GM12872 (cell line): ENCODE measurements at regions not wholly inside any gene's neighbourhood (a gene's known extent, or its start where the extent isn't known, plus 50 kb on each side); places are given as distances from the start of the nearest gene placed in this dataset.

Experiments
- TF ChIP-seq, protein P1 (sequence below): IDR thresholded peaks from 3 replicates; pipeline ENCODE4 v1.5.1; 2011; ENCODE audit warnings: low read depth, mild to moderate bottlenecking, low read length, moderate library complexity; ENCODE audit not compliant: insufficient read depth

DNA sequence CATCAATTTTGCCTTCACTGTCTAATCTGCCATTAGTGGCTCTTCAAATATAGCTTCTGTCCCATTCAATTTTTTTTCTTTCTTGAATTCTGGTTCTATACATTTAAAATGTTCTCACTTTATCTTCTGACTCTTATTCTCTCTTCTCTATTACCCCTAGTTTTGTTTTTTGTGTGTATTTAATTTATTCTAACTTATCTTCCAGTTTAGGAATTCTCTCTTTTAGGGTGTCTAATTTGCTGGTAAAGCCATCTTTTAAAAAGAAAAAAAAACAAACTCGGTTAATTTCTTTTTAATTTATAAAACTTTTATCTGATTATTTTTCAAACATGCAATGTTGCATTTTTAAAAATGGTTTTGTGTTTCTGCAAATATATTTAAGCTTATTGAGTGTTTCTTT lies 80.3 kb upstream of the OXGR1 start:
- TF ChIP-seq, protein P1, sequence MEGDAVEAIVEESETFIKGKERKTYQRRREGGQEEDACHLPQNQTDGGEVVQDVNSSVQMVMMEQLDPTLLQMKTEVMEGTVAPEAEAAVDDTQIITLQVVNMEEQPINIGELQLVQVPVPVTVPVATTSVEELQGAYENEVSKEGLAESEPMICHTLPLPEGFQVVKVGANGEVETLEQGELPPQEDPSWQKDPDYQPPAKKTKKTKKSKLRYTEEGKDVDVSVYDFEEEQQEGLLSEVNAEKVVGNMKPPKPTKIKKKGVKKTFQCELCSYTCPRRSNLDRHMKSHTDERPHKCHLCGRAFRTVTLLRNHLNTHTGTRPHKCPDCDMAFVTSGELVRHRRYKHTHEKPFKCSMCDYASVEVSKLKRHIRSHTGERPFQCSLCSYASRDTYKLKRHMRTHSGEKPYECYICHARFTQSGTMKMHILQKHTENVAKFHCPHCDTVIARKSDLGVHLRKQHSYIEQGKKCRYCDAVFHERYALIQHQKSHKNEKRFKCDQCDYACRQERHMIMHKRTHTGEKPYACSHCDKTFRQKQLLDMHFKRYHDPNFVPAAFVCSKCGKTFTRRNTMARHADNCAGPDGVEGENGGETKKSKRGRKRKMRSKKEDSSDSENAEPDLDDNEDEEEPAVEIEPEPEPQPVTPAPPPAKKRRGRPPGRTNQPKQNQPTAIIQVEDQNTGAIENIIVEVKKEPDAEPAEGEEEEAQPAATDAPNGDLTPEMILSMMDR = no peak

DNA sequence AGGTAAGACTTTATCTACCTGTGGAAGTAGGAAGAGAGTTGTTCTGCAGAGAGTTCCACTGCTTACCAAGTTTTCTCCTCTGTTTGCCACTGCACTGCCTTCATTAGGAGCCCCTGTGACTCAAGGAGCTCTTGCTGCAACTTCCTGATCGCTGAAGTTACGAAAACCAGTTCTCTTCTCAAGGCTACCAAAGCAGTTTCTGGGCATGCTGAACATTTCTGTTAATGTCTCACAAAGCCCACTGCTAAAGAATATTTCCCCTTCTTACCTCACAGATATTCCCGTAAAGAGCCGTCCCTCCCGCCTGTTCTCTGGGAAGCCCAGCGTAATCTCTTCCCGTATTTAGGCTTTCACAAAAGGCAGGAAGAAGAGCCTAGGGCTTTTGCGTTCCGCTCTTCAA lies 82.6 kb upstream of the OXGR1 start:
- TF ChIP-seq, protein P1 = no peak

DNA sequence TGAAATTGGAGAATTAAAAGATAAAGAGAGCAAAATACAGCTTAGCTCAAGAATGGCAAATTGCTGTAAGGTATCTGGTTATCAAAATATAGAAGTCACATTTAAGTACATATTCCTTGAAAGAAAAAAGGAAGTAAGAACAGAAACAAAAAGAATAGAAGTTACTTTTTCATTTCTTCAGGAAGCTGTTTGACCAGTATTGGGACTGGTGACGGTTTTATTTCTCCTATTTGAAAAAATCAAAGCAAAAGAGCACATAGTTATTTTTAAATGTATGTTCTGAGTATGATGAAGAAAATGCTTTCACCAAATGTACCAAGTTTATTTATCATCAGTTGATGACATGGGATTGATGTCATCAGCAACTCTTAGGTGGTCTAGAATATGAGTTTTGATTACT lies 83.1 kb upstream of the OXGR1 start:
- TF ChIP-seq, protein P1 = no peak

DNA sequence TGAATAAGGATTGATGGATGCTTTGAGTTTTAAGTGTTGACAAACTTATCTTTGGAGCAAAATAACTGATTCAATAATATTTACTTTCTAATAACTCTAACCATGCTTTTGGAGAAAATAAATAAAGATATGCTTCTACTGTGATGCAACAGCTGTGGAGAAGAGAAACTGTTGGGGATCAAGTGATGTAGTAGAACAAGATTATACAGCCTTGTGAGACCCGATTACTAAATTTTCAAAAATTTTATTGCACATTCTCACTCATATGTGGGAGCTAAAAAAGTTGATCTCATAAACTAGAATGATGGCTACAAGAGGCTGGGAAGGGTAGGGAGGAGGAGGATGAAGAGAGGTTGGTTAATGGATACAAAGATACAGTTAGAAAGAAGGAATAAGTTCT lies 85.5 kb upstream of the OXGR1 start:
- TF ChIP-seq, protein P1 = no peak

DNA sequence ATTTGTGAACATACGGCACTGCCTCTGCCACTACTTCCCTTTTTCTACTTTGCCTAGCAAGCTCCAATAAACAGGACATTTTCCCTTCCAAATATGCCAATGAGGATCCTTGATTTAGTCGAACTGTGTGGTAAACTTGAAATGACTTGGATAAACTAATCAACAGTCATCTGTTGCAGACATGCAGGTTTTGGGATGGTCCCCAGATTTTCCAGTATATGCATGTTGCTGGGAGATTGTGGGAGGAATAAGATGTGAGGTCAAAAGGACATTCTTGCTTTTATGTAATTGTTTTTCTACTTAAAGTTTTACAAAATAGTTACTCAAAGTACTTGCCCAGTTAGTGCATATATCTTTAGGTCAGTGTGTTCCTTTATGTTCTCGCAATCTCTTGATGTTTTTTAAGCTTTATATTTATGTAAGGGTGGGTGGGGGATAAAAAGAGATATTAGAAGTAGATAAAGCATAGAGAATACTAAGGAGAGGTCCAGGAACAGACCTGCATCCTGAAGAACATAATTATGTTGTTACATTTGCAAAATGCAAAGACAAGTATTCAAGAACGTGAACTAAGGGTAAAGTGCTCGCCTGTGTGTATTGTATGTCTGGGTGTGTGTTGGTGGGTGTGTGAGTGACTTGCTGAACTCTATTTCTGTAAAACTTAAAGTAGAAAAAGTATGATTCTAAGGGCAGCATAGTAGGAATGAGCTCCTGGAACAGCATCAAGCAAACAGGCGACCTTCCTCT lies 88.4 kb upstream of the OXGR1 start:
- TF ChIP-seq, protein P1 = no peak

DNA sequence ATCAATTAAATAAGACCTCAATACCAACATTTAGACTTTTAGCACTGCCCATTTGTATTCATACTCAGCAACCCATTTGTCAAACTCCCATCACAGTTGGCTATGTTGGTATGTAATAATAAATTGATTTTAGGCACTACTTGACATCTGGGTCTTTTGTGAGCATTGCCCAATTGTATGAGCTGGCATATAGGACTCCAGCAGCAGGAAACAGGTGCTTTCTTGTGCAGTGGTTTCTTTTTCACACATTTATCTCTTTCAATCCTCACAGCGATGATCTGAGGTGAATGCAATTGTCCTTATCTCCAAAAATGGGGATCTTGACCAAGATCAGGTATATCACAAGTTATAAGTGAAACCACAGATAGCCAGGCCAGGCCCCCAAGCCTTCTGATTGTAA lies 96.9 kb upstream of the OXGR1 start:
- TF ChIP-seq, protein P1 = no peak

DNA sequence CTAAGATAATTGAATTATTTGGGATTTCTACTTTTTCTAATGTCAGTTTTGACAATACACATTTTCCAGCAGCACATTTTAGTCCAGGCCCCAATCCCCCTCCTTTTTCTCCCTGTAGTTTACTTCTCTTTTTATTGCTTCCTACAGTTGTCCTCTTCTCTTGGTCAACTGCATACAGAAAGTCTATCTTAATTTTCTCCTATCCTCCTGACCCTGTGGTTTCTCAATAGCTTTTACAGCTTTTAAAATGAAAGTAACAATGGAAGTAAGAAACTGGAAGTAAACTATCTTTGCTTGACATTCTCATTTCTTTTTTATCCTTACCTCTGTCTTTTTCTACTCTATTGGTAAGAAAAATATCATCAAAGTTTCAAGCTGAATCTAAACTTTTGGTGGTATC lies 106.5 kb upstream of the OXGR1 start:
- TF ChIP-seq, protein P1 = no peak
